Left lung (tissue), 4 donors: ENCODE measurements at regions not wholly inside any gene's neighbourhood (a gene's known extent, or its start where the extent isn't known, plus 50 kb on each side); places are given as distances from the start of the nearest gene placed in this dataset.

Source experiments
- ATAC-seq: fragments of 200-7000 bp; cut with Tn5 transposase; one replicate; pipeline ENCODE4 v1.9.1; 2020; ENCODE audit warnings: moderate library complexity
- DNase-seq, 4 donors: peaks; one replicate each; pipeline ENCODE4 v3.0.0-alpha.2; 2013 to 2020
- H3K27ac ChIP-seq, 2 donors: fragments of 200-600 bp; sonication (generic) in 1 of 2; one replicate each; pipeline versions ENCODE4 v1.5.0 to v1.8.0; 2020 to 2021
- H3K27me3 ChIP-seq, 2 donors: fragments of 200-600 bp; sonication (generic) in 1 of 2; one replicate each; pipeline versions ENCODE4 v1.5.0 to v1.8.0; 2020 to 2021
- H3K36me3 ChIP-seq, 2 donors: fragments of 200-600 bp; sonication (generic) in 1 of 2; one replicate each; pipeline versions ENCODE4 v1.5.0 to v1.8.0; 2020 to 2021
- H3K4me1 ChIP-seq, 2 donors: fragments of 200-600 bp; one replicate each; pipeline ENCODE4 v1.8.0; 2021
- H3K4me3 ChIP-seq, 2 donors: fragments of 200-600 bp; sonication (generic) in 1 of 2; one replicate each; pipeline versions ENCODE4 v1.5.0 to v1.8.0; 2020 to 2021; ENCODE audit warnings: mild to moderate bottlenecking in 1 of 2
- H3K9me3 ChIP-seq, 2 donors: fragments of 200-600 bp; sonication (generic) in 1 of 2; one replicate each; pipeline versions ENCODE4 v1.5.0 to v1.8.0; 2020 to 2021
- CTCF ChIP-seq, 2 donors: fragments of 200-600 bp; sonication (generic) in 1 of 2; IDR thresholded peaks; one replicate each; pipeline versions ENCODE4 v1.5.0 to v1.8.0; 2021; ENCODE audit warnings: antibody characterized with exemption in 2 of 2
- intact Hi-C, 2 donors: fragments of 100-400 bp; cut with DNase I; formaldehyde crosslinking; loops; one replicate each; pipeline versions ENCODE4 v1.11.2 to v1.14.2; 2022
- donor health status: DM: no; HTN: yes; CAD: no.
- donor health status: DM: no; HTN: no; CAD: no.

GRCh38 chr13:62129000-62129551, 713.4 kb upstream of the PCDH20 start:
- no peaks in the 10 kb centered on the region for H3K36me3 ChIP-seq
- DNase-seq: no peak
- H3K4me1 ChIP-seq: no peaks in the 10 kb centered on the region
- peaks cover 0 to 3% of the 10 kb centered on the region in 2 donors for H3K9me3 ChIP-seq
- TF ChIP-seq CTCF (IDR thresholded peaks at IDR 0.05): no peak
- no peak overlapping the region for H3K27ac ChIP-seq
- intact Hi-C loops: no loop called here
- no peak for ATAC-seq
- no peaks in the 10 kb centered on the region for H3K27me3 ChIP-seq
- no peak overlapping the region for H3K4me3 ChIP-seq

GRCh38 chr13:62126400-62126799, 710.8 kb upstream of the PCDH20 start:
- ATAC-seq (no peak), DNase-seq (no peak)
- no peak for TF ChIP-seq CTCF (IDR thresholded peaks at IDR 0.05)
- intact Hi-C loops: no loop called here
- Histone ChIP-seq H3K4me3 (no peak overlapping the region), H3K4me1 (no peaks in the 10 kb centered on the region), H3K9me3 (peaks cover 0 to 3% of the 10 kb centered on the region in 2 donors), H3K36me3 (no peaks in the 10 kb centered on the region), H3K27me3 (no peaks in the 10 kb centered on the region), H3K27ac (no peak overlapping the region)

- intact Hi-C loops: no loop called here
- Histone ChIP-seq H3K4me3 (no peak overlapping the region), H3K36me3 (no peaks in the 10 kb centered on the region), H3K9me3 (no peaks in the 10 kb centered on the region), H3K27ac (no peak overlapping the region), H3K4me1 (no peaks in the 10 kb centered on the region), H3K27me3 (no peaks in the 10 kb centered on the region)
- DNase-seq (no peak), ATAC-seq (no peak)
- no peak for TF ChIP-seq CTCF (IDR thresholded peaks at IDR 0.05)
Observed at GRCh38 chr13:62125451-62125850, 709.8 kb upstream of the PCDH20 start.

- Histone ChIP-seq H3K27ac (no peak overlapping the region), H3K36me3 (no peaks in the 10 kb centered on the region), H3K4me1 (no peaks in the 10 kb centered on the region), H3K27me3 (no peaks in the 10 kb centered on the region), H3K4me3 (no peak overlapping the region), H3K9me3 (no peaks in the 10 kb centered on the region)
- DNase-seq (no peak), ATAC-seq (no peak)
- no peak for TF ChIP-seq CTCF (IDR thresholded peaks at IDR 0.05)
- intact Hi-C loops: no loop called here
Observed at GRCh38 chr13:62123409-62123808, 707.8 kb upstream of the PCDH20 start.

- Histone ChIP-seq H3K9me3 (no peaks in the 10 kb centered on the region), H3K27me3 (no peaks in the 10 kb centered on the region), H3K36me3 (no peaks in the 10 kb centered on the region), H3K27ac (no peak overlapping the region), H3K4me3 (no peak overlapping the region), H3K4me1 (no peaks in the 10 kb centered on the region)
- DNase-seq (no peak), ATAC-seq (no peak)
- intact Hi-C loops: no loop called here
- TF ChIP-seq CTCF (IDR thresholded peaks at IDR 0.05): no peak
Observed at GRCh38 chr13:62122434-62122833, 706.8 kb upstream of the PCDH20 start.
